Cardiac muscle cell (in vitro differentiated cells and primary cell): ENCODE measurements at regions not wholly inside any gene's neighbourhood (a gene's known extent, or its start where the extent isn't known, plus 50 kb on each side); places are given as distances from the start of the nearest gene placed in this dataset.

Source experiments
- DNase-seq, 2 donors: peaks; one replicate each; pipeline versions ENCODE4 v3.0.0 to v3.0.0-alpha.2; 2010 to 2017; ENCODE audit warnings: low read depth in 1 of 2, low spot score in 1 of 2
- H3K27ac ChIP-seq: fragments of 200-600 bp; sonication (generic); 2 replicates; pipeline ENCODE4 v1.5.1; 2016
- H3K27me3 ChIP-seq: fragments of 200-600 bp; sonication (generic); 2 replicates; pipeline ENCODE4 v1.6.0; 2016; ENCODE audit warnings: control low read depth
- H3K36me3 ChIP-seq: fragments of 200-600 bp; sonication (generic); 2 replicates; pipeline ENCODE4 v1.5.1; 2016; ENCODE audit warnings: control low read depth
- H3K4me1 ChIP-seq: fragments of 200-600 bp; sonication (generic); 2 replicates; pipeline ENCODE4 v1.8.1; 2017; ENCODE audit warnings: low read depth, mild to moderate bottlenecking, mixed run types
- H3K4me3 ChIP-seq: fragments of 200-600 bp; sonication (generic); 2 replicates; pipeline ENCODE4 v1.5.1; 2016; ENCODE audit warnings: mild to moderate bottlenecking
- H3K9me3 ChIP-seq: fragments of 200-600 bp; sonication (generic); 2 replicates; pipeline ENCODE4 v1.5.1; 2017; ENCODE audit warnings: low read depth, mild to moderate bottlenecking, control low read depth
- TF ChIP-seq, protein P1 (sequence below): IDR thresholded peaks from 2 replicates; pipeline ENCODE4 v1.5.1; 2012; ENCODE audit warnings: low read depth, mild to moderate bottlenecking, low read length

DNA sequence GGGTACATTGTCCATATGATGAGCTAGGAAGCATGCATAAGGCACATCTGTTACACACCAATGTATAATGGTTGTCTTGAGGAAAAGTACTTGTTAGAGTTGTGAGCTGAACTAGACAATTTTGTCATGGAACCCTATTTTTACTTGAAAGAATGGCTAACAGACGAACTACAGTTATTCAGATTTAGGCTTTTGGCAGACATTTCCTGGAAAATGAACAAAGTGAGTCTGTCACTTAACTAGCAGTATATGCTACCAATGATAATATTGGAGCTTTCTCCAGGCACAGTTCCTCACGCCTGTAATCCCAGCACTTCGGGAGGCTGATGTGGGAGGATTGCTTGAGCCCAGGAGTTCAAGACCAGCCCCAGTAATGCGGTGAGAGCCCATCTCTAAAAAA lies 61.9 kb upstream of the SLC25A43 start:
- TF ChIP-seq, protein P1, sequence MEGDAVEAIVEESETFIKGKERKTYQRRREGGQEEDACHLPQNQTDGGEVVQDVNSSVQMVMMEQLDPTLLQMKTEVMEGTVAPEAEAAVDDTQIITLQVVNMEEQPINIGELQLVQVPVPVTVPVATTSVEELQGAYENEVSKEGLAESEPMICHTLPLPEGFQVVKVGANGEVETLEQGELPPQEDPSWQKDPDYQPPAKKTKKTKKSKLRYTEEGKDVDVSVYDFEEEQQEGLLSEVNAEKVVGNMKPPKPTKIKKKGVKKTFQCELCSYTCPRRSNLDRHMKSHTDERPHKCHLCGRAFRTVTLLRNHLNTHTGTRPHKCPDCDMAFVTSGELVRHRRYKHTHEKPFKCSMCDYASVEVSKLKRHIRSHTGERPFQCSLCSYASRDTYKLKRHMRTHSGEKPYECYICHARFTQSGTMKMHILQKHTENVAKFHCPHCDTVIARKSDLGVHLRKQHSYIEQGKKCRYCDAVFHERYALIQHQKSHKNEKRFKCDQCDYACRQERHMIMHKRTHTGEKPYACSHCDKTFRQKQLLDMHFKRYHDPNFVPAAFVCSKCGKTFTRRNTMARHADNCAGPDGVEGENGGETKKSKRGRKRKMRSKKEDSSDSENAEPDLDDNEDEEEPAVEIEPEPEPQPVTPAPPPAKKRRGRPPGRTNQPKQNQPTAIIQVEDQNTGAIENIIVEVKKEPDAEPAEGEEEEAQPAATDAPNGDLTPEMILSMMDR = no peak
- Histone ChIP-seq H3K9me3 (no peaks in the 10 kb centered on the region), H3K4me1 (no peaks in the 10 kb centered on the region), H3K36me3 (no peaks in the 10 kb centered on the region), H3K4me3 (no peak overlapping the region), H3K27me3 (no peaks in the 10 kb centered on the region), H3K27ac (no peak overlapping the region)
- DNase-seq = no peak

DNA sequence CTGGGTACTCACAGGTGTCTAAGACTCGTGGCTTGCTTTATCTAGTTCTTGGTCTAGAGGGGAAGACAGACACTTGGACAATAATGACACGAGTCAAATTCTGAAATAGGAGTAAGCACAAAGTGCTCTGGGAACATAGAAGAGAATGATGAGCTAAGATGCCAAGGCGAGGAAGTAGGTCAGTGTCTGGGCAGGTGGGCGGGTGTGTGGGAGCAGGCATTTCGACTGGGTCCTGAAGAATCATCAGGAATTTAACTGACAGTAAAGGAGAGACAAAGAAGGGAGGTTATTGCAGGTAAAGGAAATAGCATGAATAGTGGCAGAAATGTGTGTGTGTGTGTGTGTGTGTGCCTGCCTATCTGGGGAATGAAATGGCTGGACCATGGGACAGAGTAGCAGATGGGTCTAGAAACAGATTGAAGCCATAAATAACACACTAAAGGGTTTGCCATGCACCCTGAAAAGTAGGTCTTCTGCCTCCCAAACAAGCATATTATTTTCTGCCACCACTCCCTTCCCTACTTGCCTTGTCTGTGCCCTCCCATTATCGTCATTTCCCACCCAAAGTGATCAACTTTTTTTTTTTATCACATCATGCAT lies 58.4 kb upstream of the SLC25A43 start:
- Histone ChIP-seq H3K4me3 (no peak overlapping the region), H3K9me3 (no peaks in the 10 kb centered on the region), H3K36me3 (no peaks in the 10 kb centered on the region), H3K27me3 (no peaks in the 10 kb centered on the region), H3K27ac (no peak overlapping the region), H3K4me1 (no peaks in the 10 kb centered on the region)
- DNase-seq = no peak
- TF ChIP-seq, protein P1 = no peak

DNA sequence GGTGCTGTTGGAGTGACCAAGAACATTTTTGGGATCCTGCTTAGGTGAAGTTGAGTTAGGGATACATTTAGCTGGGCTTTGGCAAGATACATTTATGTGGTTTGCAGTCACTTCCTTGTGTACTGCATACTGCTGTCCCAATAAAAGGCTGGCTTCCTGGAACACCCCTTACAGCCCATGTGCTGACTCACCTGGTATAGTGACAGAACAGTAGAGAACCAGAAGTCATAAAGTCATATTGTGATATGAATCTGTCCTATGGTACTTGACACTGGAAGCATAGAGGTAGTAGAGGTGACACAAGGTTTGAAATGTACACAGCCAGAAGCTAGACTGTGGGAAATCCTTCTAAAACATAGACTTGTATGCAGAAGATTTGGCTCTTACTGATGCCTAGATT lies 55.3 kb upstream of the SLC25A43 start:
- no peaks in the 10 kb centered on the region for H3K9me3 ChIP-seq
- no peaks in the 10 kb centered on the region for H3K27me3 ChIP-seq
- H3K4me1 ChIP-seq = no peaks in the 10 kb centered on the region
- no peak for DNase-seq
- TF ChIP-seq, protein P1 = no peak
- no peak overlapping the region for H3K27ac ChIP-seq
- H3K4me3 ChIP-seq = no peak overlapping the region
- no peaks in the 10 kb centered on the region for H3K36me3 ChIP-seq
